ENCODE measurements at regions not wholly inside any gene's neighbourhood (a gene's known extent, or its start where the extent isn't known, plus 50 kb on each side); places are given as distances from the start of the nearest gene placed in this dataset.

GRCh38 chr2:6671913-6672312 is 193.8 kb downstream of the CMPK2 start:
- no peaks in the 10 kb centered on the region for H3K4me1 Mint-ChIP-seq
- ChIA-PET CTCF (no interaction called here), POLR2A (no interaction called here)
- no peaks in the 10 kb centered on the region for H3K36me3 Mint-ChIP-seq (ENCODE audit: low read depth)
- DNase-seq, result no peak
- no peak overlapping the region for H3K27ac Mint-ChIP-seq
- H3K9me3 Mint-ChIP-seq, result no peaks in the 10 kb centered on the region
- H3K27me3 Mint-ChIP-seq, result no peaks in the 10 kb centered on the region
- H3K4me3 Mint-ChIP-seq, result no peak overlapping the region

DNA sequence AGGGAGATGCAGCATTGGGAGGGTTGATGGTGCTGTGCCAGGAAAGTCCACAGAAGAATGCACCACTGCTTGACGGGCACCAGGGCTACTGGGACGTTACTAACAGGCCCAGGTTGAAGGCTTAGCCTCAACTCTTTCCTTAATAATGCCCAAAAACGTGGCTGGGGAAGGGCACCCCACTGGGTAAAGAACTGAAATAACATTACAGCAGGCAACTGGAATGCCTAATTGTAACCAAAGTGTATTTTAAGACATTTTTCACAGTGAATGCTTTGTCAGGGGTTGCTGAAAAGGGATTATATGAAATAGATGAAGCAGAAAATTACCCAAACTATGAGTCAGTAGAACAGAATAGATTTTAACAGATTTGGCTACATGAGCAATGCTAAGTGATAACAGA is 191.3 kb downstream of the CMPK2 start:
- Mint-ChIP-seq H3K4me3 (no peak overlapping the region), H3K27ac (no peak overlapping the region), H3K9me3 (no peaks in the 10 kb centered on the region), H3K27me3 (no peaks in the 10 kb centered on the region), H3K36me3 (ENCODE audit: low read depth) (no peaks in the 10 kb centered on the region), H3K4me1 (no peaks in the 10 kb centered on the region)
- DNase-seq, result no peak
- ChIA-PET CTCF (no interaction called here), POLR2A (no interaction called here)

DNA sequence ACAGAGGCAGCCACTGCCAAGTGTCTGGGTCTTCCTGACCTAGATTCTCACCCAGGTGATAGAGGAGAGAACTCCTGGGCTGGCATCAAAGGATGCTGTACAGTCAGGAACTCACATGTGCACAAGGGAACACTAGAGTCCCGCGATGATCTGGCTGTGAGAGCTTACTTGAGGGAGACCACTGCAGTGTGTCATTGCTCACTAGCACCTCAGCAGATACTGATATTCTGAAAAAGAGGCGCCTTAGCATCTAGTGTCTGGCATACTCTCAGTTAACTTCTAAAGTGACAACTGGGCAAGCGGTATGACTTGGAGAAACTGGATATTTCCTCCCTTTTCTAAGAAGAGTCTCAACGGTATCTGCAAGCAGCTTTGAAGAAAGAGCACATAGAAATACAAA is 189.9 kb downstream of the CMPK2 start:
- CTCF ChIA-PET, result no interaction called here
- no peak for DNase-seq
- Mint-ChIP-seq H3K4me1 (no peaks in the 10 kb centered on the region), H3K9me3 (no peaks in the 10 kb centered on the region), H3K4me3 (no peak overlapping the region), H3K27ac (no peak overlapping the region), H3K36me3 (ENCODE audit: low read depth) (no peaks in the 10 kb centered on the region), H3K27me3 (no peaks in the 10 kb centered on the region)
- POLR2A ChIA-PET, result no interaction called here

GRCh38 chr2:6676241-6676640 is 189.5 kb downstream of the CMPK2 start:
- no peaks in the 10 kb centered on the region for H3K36me3 Mint-ChIP-seq (ENCODE audit: low read depth)
- H3K4me3 Mint-ChIP-seq, result no peak overlapping the region
- H3K4me1 Mint-ChIP-seq, result no peaks in the 10 kb centered on the region
- CTCF ChIA-PET, result no interaction called here
- no peaks in the 10 kb centered on the region for H3K9me3 Mint-ChIP-seq
- POLR2A ChIA-PET, result no interaction called here
- H3K27ac Mint-ChIP-seq, result no peak overlapping the region
- no peaks in the 10 kb centered on the region for H3K27me3 Mint-ChIP-seq
- DNase-seq, result no peak

GRCh38 chr2:6676776-6677175 is 188.9 kb downstream of the CMPK2 start:
- Mint-ChIP-seq H3K4me3 (no peak overlapping the region), H3K4me1 (no peaks in the 10 kb centered on the region), H3K36me3 (ENCODE audit: low read depth) (no peaks in the 10 kb centered on the region), H3K27me3 (no peaks in the 10 kb centered on the region), H3K27ac (no peak overlapping the region), H3K9me3 (no peaks in the 10 kb centered on the region)
- DNase-seq, result no peak
- ChIA-PET POLR2A (interaction anchor here (0.6 kb wide), 1 partner anchor 1181 kb away, joined by 3 read pairs; no protein-coding TSS in a partner anchor), CTCF (interaction anchor here (0.6 kb wide), 1 partner anchor 1290 kb away, joined by 3 read pairs; no protein-coding TSS in a partner anchor)

- Mint-ChIP-seq H3K27ac (no peak overlapping the region), H3K4me1 (no peaks in the 10 kb centered on the region), H3K36me3 (ENCODE audit: low read depth) (no peaks in the 10 kb centered on the region), H3K9me3 (no peaks in the 10 kb centered on the region), H3K4me3 (no peak overlapping the region), H3K27me3 (peaks cover 4% of the 10 kb centered on the region)
- CTCF ChIA-PET, result no interaction called here
- POLR2A ChIA-PET, result no interaction called here
- DNase-seq, result no peak
Observed at GRCh38 chr2:6679471-6679870, 186.2 kb downstream of the CMPK2 start.

- Mint-ChIP-seq H3K36me3 (ENCODE audit: low read depth) (no peaks in the 10 kb centered on the region), H3K9me3 (no peaks in the 10 kb centered on the region), H3K27me3 (peaks cover 4% of the 10 kb centered on the region), H3K27ac (no peak overlapping the region), H3K4me1 (no peaks in the 10 kb centered on the region), H3K4me3 (no peak overlapping the region)
- CTCF ChIA-PET, result no interaction called here
- POLR2A ChIA-PET, result no interaction called here
- DNase-seq, result no peak
Observed at GRCh38 chr2:6683516-6683915, 182.2 kb downstream of the CMPK2 start.

- ChIA-PET POLR2A (no interaction called here), CTCF (no interaction called here)
- Mint-ChIP-seq H3K36me3 (ENCODE audit: low read depth) (no peaks in the 10 kb centered on the region), H3K27me3 (peaks cover 4% of the 10 kb centered on the region), H3K4me3 (no peak overlapping the region), H3K9me3 (no peaks in the 10 kb centered on the region), H3K4me1 (no peaks in the 10 kb centered on the region), H3K27ac (no peak overlapping the region)
- no peak for DNase-seq
Observed at GRCh38 chr2:6685447-6685846, 180.3 kb downstream of the CMPK2 start.

DNA sequence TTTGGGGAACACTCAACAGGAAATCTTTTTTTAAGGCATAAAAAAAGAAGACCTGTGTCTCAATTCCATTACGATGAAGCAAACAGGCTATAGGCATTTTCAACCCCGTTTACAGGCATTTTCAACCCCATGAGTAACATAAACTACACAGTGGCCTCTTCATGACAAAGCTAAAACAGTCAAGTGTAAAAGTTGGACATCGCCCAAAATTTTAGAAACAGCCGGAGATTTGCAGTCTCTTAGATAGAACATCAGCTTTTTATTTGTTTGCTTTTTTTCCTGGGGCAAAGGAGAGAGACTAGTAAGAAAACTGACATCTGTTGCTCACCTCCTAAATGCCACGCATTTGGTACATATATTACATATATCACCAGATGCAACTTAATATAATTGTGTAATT is 173.7 kb downstream of the CMPK2 start:
- CTCF ChIA-PET, result no interaction called here
- Mint-ChIP-seq H3K9me3 (no peaks in the 10 kb centered on the region), H3K4me3 (no peak overlapping the region), H3K36me3 (ENCODE audit: low read depth) (no peaks in the 10 kb centered on the region), H3K4me1 (no peaks in the 10 kb centered on the region), H3K27me3 (no peaks in the 10 kb centered on the region), H3K27ac (no peak overlapping the region)
- POLR2A ChIA-PET, result no interaction called here
- DNase-seq, result no peak

GRCh38 chr2:6692819-6693218 is 172.9 kb downstream of the CMPK2 start:
- DNase-seq, result no peak
- Mint-ChIP-seq H3K4me1 (no peaks in the 10 kb centered on the region), H3K36me3 (ENCODE audit: low read depth) (no peaks in the 10 kb centered on the region), H3K9me3 (no peaks in the 10 kb centered on the region), H3K27me3 (no peaks in the 10 kb centered on the region), H3K27ac (no peak overlapping the region), H3K4me3 (no peak overlapping the region)
- CTCF ChIA-PET, result no interaction called here
- POLR2A ChIA-PET, result no interaction called here

GRCh38 chr2:6694555-6694954 is 171.2 kb downstream of the CMPK2 start:
- Mint-ChIP-seq H3K4me1 (no peaks in the 10 kb centered on the region), H3K36me3 (ENCODE audit: low read depth) (no peaks in the 10 kb centered on the region), H3K4me3 (no peak overlapping the region), H3K27ac (no peak overlapping the region), H3K27me3 (no peaks in the 10 kb centered on the region), H3K9me3 (no peaks in the 10 kb centered on the region)
- POLR2A ChIA-PET, result no interaction called here
- DNase-seq, result no peak
- CTCF ChIA-PET, result interaction anchor here (0.7 kb wide), 1 partner anchor 301 kb away, joined by 3 read pairs; no protein-coding TSS in a partner anchor

DNA sequence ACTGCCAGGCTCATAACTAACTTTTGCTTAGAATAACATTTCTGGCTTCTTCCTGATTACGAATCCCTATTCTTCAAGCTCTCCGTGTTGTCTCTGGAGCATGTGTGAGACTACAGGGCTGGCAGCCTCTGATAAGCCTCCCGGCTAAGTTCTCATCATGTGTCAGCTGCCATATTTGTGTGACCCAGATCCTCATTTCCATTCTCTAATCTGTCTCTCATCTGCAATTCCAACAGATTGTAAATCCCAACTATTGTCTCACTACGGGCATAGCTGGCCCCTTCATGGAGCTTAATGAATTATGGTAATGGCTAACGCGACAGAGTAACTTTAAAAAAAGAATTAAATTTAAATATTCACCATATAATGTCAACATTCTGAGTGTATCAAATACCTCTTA is 165.4 kb downstream of the CMPK2 start:
- Mint-ChIP-seq H3K27me3 (peaks cover 3% of the 10 kb centered on the region), H3K36me3 (ENCODE audit: low read depth) (no peaks in the 10 kb centered on the region), H3K9me3 (peaks cover 7% of the 10 kb centered on the region), H3K4me1 (no peaks in the 10 kb centered on the region), H3K27ac (no peak overlapping the region), H3K4me3 (no peak overlapping the region)
- CTCF ChIA-PET, result no interaction called here
- no peak for DNase-seq
- POLR2A ChIA-PET, result no interaction called here

DNA sequence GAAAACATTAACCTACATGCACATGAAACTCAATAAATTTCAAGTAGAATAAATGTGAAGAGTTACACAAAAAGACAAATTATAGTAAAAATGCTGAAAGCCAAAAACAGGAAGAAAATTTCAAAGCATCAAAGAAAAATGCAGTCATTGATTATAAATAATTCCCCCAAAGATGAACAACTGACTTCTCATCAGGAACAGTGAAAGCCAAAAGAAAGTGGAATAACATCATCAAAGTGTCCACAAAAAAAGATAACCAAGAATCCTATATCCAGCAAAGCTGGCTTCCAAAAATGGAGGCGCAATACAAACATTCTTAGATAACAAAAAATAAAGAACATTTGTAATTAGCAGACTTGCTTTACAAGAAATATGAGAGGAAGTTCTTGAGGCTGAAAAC is 161.6 kb downstream of the CMPK2 start:
- no peaks in the 10 kb centered on the region for H3K4me1 Mint-ChIP-seq
- H3K9me3 Mint-ChIP-seq, result peaks cover 7% of the 10 kb centered on the region
- no peak overlapping the region for H3K27ac Mint-ChIP-seq
- H3K27me3 Mint-ChIP-seq, result peaks cover 5% of the 10 kb centered on the region
- no peaks in the 10 kb centered on the region for H3K36me3 Mint-ChIP-seq (ENCODE audit: low read depth)
- no peak overlapping the region for H3K4me3 Mint-ChIP-seq
- DNase-seq, result no peak
- POLR2A ChIA-PET, result no interaction called here
- CTCF ChIA-PET, result no interaction called here

DNA sequence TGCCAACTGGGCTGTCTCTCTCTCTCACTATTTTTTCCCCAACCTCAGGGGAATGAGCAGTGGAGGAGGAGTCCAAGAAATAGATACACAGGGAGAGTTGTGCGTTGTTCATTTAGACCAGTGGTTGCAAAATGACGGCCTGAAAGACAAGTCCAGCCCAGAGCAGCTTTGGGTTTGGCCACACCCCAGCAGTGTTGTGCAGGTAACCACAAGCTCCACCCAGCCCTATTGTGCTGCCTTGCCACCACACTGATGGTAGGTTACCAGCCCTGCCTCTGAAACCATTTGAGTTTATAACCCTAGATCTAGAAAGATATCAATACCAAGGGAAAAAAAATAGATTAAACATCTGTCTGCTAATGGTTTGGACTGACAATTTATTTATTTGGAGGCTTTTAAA is 144.3 kb downstream of the CMPK2 start:
- ChIA-PET CTCF (no interaction called here), POLR2A (no interaction called here)
- H3K4me1 Mint-ChIP-seq, result no peaks in the 10 kb centered on the region
- DNase-seq, result no peak
- no peak overlapping the region for H3K27ac Mint-ChIP-seq
- H3K36me3 Mint-ChIP-seq (ENCODE audit: low read depth), result no peaks in the 10 kb centered on the region
- H3K4me3 Mint-ChIP-seq, result no peak overlapping the region
- H3K27me3 Mint-ChIP-seq, result peaks cover 3% of the 10 kb centered on the region
- no peaks in the 10 kb centered on the region for H3K9me3 Mint-ChIP-seq

DNA sequence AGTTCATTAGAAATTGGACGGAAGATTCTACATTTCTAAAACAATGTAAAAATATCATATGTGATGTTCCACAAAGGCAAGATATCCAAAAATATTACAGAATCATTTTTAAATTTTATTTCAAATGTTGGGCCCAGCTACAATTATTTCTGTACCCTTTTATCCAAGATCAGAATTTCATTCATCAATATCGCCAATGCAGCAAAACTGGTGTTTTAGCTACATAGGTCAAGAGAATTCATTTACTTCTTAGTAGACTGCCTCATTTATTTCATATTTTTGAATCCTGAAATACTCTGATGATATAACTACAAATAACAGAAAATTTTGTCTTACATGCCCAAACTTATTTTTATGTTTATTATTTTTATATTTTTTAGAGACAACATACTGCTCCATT is 143.1 kb downstream of the CMPK2 start:
- H3K36me3 Mint-ChIP-seq (ENCODE audit: low read depth), result no peaks in the 10 kb centered on the region
- CTCF ChIA-PET, result no interaction called here
- DNase-seq, result no peak
- no peaks in the 10 kb centered on the region for H3K4me1 Mint-ChIP-seq
- no peak overlapping the region for H3K4me3 Mint-ChIP-seq
- H3K27ac Mint-ChIP-seq, result no peak overlapping the region
- POLR2A ChIA-PET, result no interaction called here
- no peaks in the 10 kb centered on the region for H3K9me3 Mint-ChIP-seq
- H3K27me3 Mint-ChIP-seq, result peaks cover 3% of the 10 kb centered on the region
